ENCODE measurements at regions not wholly inside any gene's neighbourhood (a gene's known extent, or its start where the extent isn't known, plus 50 kb on each side); places are given as distances from the start of the nearest gene placed in this dataset.

DNA sequence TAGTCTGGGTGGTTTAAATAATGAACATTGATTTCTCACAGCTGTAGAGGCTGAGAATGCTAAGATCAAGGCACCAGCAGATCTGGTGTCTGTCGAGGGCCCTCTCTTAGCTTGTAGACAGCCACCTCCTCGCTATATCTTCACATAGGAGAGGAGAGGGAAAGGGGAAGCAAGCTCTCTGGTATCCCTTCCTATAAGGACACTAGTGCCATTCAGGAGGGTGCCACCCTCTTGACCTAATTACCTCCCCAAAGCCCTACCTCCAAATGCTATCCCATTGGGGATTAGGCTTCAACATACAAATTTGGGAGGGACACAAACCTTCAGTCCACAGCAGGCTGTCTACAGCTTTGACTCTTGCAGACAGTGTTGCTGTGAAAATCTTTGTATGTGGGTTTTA is 76.7 kb downstream of the BOLA3 start:
- Histone ChIP-seq H3K27ac (ENCODE audit: low read length) (no peak overlapping the region), H3K36me3 (ENCODE audit: insufficient read depth, low read length) (0 out of 2 replicates have a peak, but pooled peaks cover 4% of the 10 kb centered on the region), H3K9ac (ENCODE audit: low read length) (no peak overlapping the region), H3K9me2 (replicated peaks; ENCODE audit: insufficient read depth, low read length) (no peaks in the 10 kb centered on the region), H3K9me3 (ENCODE audit: low read length) (no peaks in the 10 kb centered on the region), H4K20me1 (ENCODE audit: insufficient read depth, low read depth, low read length) (no peaks in the 10 kb centered on the region), H3K4me2 (ENCODE audit: low read depth, low read length, poor library complexity, severe bottlenecking) (no peak overlapping the region), H3K4me3 (ENCODE audit: low read length) (no peak overlapping the region), H3K4me1 (ENCODE audit: low read length) (no peaks in the 10 kb centered on the region), H3K79me2 (ENCODE audit: low read length) (peaks cover 60% of the 10 kb centered on the region), H3K27me3 (ENCODE audit: low read length) (no peaks in the 10 kb centered on the region), H2AFZ (ENCODE audit: low read length) (no peak overlapping the region)
- DNase-seq: no peak

DNA sequence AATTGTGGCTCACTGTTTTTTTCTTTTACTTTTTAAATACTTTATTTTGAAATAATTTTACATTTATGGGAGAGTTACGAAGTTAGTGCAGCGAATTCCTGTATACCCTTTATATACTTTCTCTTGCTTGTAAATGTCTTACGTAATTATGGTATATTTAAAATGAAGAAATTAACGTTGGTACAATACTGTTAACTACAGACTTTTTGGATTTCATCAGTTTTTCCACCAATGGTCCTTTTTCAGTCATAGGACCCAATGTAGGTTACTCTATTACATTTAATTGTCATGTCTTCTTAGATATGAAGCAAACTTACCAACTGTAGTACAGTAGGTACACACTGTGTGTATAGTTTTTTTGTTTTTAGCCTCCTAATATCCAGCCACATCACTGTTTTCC is 76.3 kb downstream of the BOLA3 start:
- Histone ChIP-seq H3K4me3 (ENCODE audit: low read length) (no peak overlapping the region), H3K27ac (ENCODE audit: low read length) (no peak overlapping the region), H3K9me2 (replicated peaks; ENCODE audit: insufficient read depth, low read length) (no peaks in the 10 kb centered on the region), H4K20me1 (ENCODE audit: insufficient read depth, low read depth, low read length) (no peaks in the 10 kb centered on the region), H3K4me1 (ENCODE audit: low read length) (peaks cover 1% of the 10 kb centered on the region), H3K79me2 (ENCODE audit: low read length) (peaks cover 58% of the 10 kb centered on the region), H3K36me3 (ENCODE audit: insufficient read depth, low read length) (0 out of 2 replicates have a peak, but pooled peaks cover 4% of the 10 kb centered on the region), H3K9me3 (ENCODE audit: low read length) (no peaks in the 10 kb centered on the region), H2AFZ (ENCODE audit: low read length) (no peak overlapping the region), H3K9ac (ENCODE audit: low read length) (no peak overlapping the region), H3K27me3 (ENCODE audit: low read length) (no peaks in the 10 kb centered on the region), H3K4me2 (ENCODE audit: low read depth, low read length, poor library complexity, severe bottlenecking) (no peak overlapping the region)
- no peak for DNase-seq

DNA sequence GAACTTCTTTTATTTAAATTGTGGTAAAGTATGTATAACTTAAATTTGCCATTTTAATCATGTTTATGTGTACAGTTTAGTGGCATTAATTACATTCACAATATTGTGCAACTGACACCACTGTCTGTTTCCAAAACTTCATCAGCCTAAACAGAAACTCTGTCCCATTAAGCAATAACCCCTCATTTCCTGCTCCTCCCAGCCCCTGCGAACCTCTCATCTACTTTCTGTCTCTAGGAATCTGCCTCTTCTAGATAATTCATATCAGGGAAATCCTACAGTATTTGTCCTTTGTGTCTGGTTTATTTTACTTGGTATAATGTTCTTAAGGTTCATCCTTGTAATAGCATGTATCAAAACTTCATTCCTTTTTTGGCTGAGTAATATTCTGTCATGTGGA is 75.1 kb downstream of the BOLA3 start:
- H3K36me3 ChIP-seq (ENCODE audit: insufficient read depth, low read length): peaks cover 4% of the 10 kb centered on the region; the same call in 1 of the 2 replicates
- no peak overlapping the region for H3K4me3 ChIP-seq (ENCODE audit: low read length)
- no peak overlapping the region for H3K27ac ChIP-seq (ENCODE audit: low read length)
- no peaks in the 10 kb centered on the region for H3K27me3 ChIP-seq (ENCODE audit: low read length)
- H3K4me1 ChIP-seq (ENCODE audit: low read length): peaks cover 11% of the 10 kb centered on the region
- no peaks in the 10 kb centered on the region for H3K9me3 ChIP-seq (ENCODE audit: low read length)
- H2AFZ ChIP-seq (ENCODE audit: low read length): no peak overlapping the region
- H3K9ac ChIP-seq (ENCODE audit: low read length): no peak overlapping the region
- no peaks in the 10 kb centered on the region for H4K20me1 ChIP-seq (ENCODE audit: insufficient read depth, low read depth, low read length)
- H3K4me2 ChIP-seq (ENCODE audit: low read depth, low read length, poor library complexity, severe bottlenecking): no peak overlapping the region
- H3K9me2 ChIP-seq (replicated peaks; ENCODE audit: insufficient read depth, low read length): no peaks in the 10 kb centered on the region
- DNase-seq: no peak
- peaks cover 58% of the 10 kb centered on the region for H3K79me2 ChIP-seq (ENCODE audit: low read length)

DNA sequence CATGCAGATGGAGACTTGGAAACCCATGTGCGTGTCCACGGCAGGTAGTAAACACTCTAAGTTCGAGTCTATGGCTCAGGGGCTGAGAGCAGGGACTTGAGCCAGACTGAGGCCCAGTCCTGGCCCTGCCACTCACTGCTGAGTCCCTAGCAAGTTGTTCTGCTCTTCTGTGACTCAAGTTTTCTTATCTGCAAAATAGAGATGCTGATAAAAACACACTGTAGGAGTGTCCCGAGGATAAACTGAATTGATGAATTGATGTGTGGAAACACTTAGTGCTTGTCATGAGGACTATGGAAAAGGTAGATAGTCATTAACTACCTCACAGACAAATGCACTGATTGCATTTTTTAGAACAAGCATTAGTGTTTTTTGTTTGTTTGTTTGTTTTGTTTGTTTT is 73.2 kb downstream of the BOLA3 start:
- Histone ChIP-seq H3K4me1 (ENCODE audit: low read length) (peaks cover 23% of the 10 kb centered on the region), H3K9ac (ENCODE audit: low read length) (no peak overlapping the region), H3K79me2 (ENCODE audit: low read length) (peaks cover 51% of the 10 kb centered on the region), H3K4me2 (ENCODE audit: low read depth, low read length, poor library complexity, severe bottlenecking) (no peak overlapping the region), H3K9me3 (ENCODE audit: low read length) (no peaks in the 10 kb centered on the region), H3K27ac (ENCODE audit: low read length) (no peak overlapping the region), H3K27me3 (ENCODE audit: low read length) (no peaks in the 10 kb centered on the region), H3K36me3 (ENCODE audit: insufficient read depth, low read length) (peaks cover 4% of the 10 kb centered on the region; the same call in 1 of the 2 replicates), H3K4me3 (ENCODE audit: low read length) (no peak overlapping the region), H4K20me1 (ENCODE audit: insufficient read depth, low read depth, low read length) (no peaks in the 10 kb centered on the region), H2AFZ (ENCODE audit: low read length) (no peak overlapping the region), H3K9me2 (replicated peaks; ENCODE audit: insufficient read depth, low read length) (no peaks in the 10 kb centered on the region)
- no peak for DNase-seq

DNA sequence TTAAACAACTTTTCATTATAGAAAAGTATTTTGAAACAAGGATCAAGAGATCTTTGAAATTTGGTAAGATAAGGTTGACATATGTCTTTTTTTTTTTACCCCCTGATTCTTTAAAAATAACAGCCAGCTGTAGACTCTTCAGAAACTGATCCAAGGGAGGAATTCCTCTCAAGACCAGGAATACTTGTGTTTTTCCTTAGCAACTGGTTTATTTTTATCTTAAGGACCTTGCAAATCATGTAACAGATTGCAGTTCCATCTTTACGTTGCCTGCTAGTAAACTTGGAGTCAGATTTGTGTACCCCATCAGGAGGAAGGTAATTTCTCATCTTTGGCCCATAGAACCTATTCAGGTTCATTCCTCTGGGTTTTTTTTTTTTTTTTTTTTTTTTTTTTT is 71.6 kb downstream of the BOLA3 start:
- H4K20me1 ChIP-seq (ENCODE audit: insufficient read depth, low read depth, low read length): no peaks in the 10 kb centered on the region
- no peak overlapping the region for H2AFZ ChIP-seq (ENCODE audit: low read length)

DNA sequence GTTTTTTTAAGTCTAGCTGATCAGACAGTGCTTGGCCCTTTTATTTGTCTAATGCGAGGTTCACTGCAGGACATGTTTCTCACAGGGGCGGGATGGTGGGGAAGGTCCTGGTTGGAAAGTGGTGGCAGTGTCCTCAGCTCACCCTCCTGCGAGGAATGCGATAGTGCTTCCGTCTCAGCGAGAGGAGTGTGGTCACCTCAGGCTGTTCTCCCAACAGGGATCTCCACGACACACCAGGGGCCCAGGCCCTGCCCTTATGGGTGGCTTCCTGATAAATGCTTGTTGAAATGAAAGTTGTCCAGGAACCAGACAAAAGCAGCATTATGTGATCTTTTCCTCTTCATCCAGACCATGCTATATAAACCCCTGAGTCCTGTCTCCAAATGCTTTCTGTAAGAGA is 70.1 kb downstream of the BOLA3 start:
- Histone ChIP-seq H3K9me3 (ENCODE audit: low read length) (no peaks in the 10 kb centered on the region), H3K9ac (ENCODE audit: low read length) (no peak overlapping the region), H3K4me2 (ENCODE audit: low read depth, low read length, poor library complexity, severe bottlenecking) (no peak overlapping the region), H3K27me3 (ENCODE audit: low read length) (no peaks in the 10 kb centered on the region), H3K79me2 (ENCODE audit: low read length) (peaks cover 31% of the 10 kb centered on the region), H2AFZ (ENCODE audit: low read length) (no peak overlapping the region), H3K4me1 (ENCODE audit: low read length) (peaks cover 40% of the 10 kb centered on the region), H3K27ac (ENCODE audit: low read length) (no peak overlapping the region), H4K20me1 (ENCODE audit: insufficient read depth, low read depth, low read length) (no peaks in the 10 kb centered on the region), H3K4me3 (ENCODE audit: low read length) (no peak overlapping the region), H3K9me2 (replicated peaks; ENCODE audit: insufficient read depth, low read length) (no peaks in the 10 kb centered on the region), H3K36me3 (ENCODE audit: insufficient read depth, low read length) (no peaks in the 10 kb centered on the region; the same call in 1 of the 2 replicates)
- no peak for DNase-seq

More for the DNA sequence above, 71.6 kb downstream of the BOLA3 start:
- no peak overlapping the region for H3K4me3 ChIP-seq (ENCODE audit: low read length)
- no peaks in the 10 kb centered on the region for H3K27me3 ChIP-seq (ENCODE audit: low read length)
- H3K9ac ChIP-seq (ENCODE audit: low read length): no peak overlapping the region
- no peak overlapping the region for H3K27ac ChIP-seq (ENCODE audit: low read length)
- H3K4me1 ChIP-seq (ENCODE audit: low read length): peaks cover 38% of the 10 kb centered on the region
- no peaks in the 10 kb centered on the region; the same call in 1 of the 2 replicates for H3K36me3 ChIP-seq (ENCODE audit: insufficient read depth, low read length)
- H3K9me3 ChIP-seq (ENCODE audit: low read length): no peaks in the 10 kb centered on the region
- peaks cover 40% of the 10 kb centered on the region for H3K79me2 ChIP-seq (ENCODE audit: low read length)
- no peak overlapping the region for H3K4me2 ChIP-seq (ENCODE audit: low read depth, low read length, poor library complexity, severe bottlenecking)
- no peak for DNase-seq
- no peaks in the 10 kb centered on the region for H3K9me2 ChIP-seq (replicated peaks; ENCODE audit: insufficient read depth, low read length)

DNA sequence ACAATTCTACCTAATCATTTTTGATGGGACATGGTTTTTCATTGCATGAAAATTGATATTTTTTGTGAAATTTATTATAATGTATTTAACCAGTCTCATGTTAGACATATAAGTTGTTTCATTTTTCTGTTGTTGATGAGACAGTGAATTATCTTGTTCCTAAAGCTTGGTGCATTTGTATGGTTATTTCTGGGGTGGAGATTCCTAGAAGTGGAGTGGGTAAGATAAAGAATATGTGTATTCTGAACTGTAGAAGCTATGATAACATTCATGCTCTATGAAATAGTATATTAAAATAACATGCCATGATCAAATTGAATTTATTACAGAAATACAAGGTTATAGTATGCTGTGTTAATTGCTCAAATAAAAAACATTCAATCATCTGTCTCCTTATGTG is 69.2 kb downstream of the BOLA3 start:
- no peak overlapping the region for H3K27ac ChIP-seq (ENCODE audit: low read length)
- no peaks in the 10 kb centered on the region for H3K9me3 ChIP-seq (ENCODE audit: low read length)
- no peaks in the 10 kb centered on the region for H3K9me2 ChIP-seq (replicated peaks; ENCODE audit: insufficient read depth, low read length)
- no peak overlapping the region for H3K4me2 ChIP-seq (ENCODE audit: low read depth, low read length, poor library complexity, severe bottlenecking)
- peaks cover 26% of the 10 kb centered on the region for H3K79me2 ChIP-seq (ENCODE audit: low read length)
- H3K36me3 ChIP-seq (ENCODE audit: insufficient read depth, low read length): no peaks in the 10 kb centered on the region; the same call in 1 of the 2 replicates
- H3K4me3 ChIP-seq (ENCODE audit: low read length): no peak overlapping the region
- H3K4me1 ChIP-seq (ENCODE audit: low read length): peaks cover 40% of the 10 kb centered on the region
- H3K9ac ChIP-seq (ENCODE audit: low read length): no peak overlapping the region
- DNase-seq: no peak
- no peak overlapping the region for H2AFZ ChIP-seq (ENCODE audit: low read length)
- no peaks in the 10 kb centered on the region for H3K27me3 ChIP-seq (ENCODE audit: low read length)
- H4K20me1 ChIP-seq (ENCODE audit: insufficient read depth, low read depth, low read length): no peaks in the 10 kb centered on the region

DNA sequence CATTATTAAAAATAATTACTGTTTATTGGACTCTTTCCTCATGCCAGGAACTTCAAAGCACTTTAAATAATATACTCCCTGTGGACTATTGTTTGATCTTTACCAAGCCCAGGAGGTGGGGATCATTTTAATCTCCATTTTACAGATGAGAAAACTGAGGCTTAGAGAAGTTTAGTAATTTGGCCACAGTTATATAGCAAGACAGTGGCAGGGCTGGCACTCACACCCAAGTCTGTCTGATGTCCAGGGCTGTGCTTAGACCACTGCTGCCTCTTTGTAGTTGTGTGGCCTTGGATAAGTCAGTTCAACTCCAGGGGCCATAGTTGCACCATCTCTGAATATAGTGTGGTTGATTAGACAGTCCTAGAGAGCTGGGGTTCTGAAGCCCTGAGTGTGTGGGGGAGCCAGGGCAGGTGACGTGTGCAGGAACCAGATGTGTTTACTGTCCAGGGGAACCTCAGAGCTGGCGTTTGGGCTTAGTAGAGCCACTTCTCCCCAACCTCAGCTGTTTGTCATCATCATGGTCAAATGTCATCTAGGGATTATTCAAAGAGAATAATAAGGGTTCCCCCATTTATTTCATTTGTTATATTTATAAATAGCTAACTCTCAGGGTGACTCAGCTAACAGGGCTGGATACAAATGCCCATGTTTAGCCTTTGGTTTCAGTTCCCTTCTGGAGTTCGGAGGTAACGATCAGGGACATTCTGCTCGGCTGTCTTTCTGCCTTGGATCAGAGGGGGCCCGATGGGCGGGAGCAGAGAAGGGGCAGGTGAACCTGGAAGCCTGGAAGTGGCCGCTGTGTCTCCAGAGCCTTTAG is 68.0 kb downstream of the BOLA3 start:
- DNase-seq: peak; percentile 86
- no peaks in the 10 kb centered on the region; the same call in 1 of the 2 replicates for H3K36me3 ChIP-seq (ENCODE audit: insufficient read depth, low read length)
- H3K9me2 ChIP-seq (replicated peaks; ENCODE audit: insufficient read depth, low read length): no peaks in the 10 kb centered on the region

More for the DNA sequence above, 68.0 kb downstream of the BOLA3 start:
- no peaks in the 10 kb centered on the region for H4K20me1 ChIP-seq (ENCODE audit: insufficient read depth, low read depth, low read length)
- peaks cover 40% of the 10 kb centered on the region for H3K4me1 ChIP-seq (ENCODE audit: low read length)
- peak overlapping the region; percentile 29; the same call in 1 of the 2 replicates for H3K4me3 ChIP-seq (ENCODE audit: low read length)
- no peaks in the 10 kb centered on the region for H3K9me3 ChIP-seq (ENCODE audit: low read length)
- no peaks in the 10 kb centered on the region for H3K27me3 ChIP-seq (ENCODE audit: low read length)
- peak overlapping the region; percentile 33 for H3K9ac ChIP-seq (ENCODE audit: low read length)
- peak overlapping the region; percentile 57 for H3K4me2 ChIP-seq (ENCODE audit: low read depth, low read length, poor library complexity, severe bottlenecking)
- H3K27ac ChIP-seq (ENCODE audit: low read length): peak overlapping the region; percentile 74
- H2AFZ ChIP-seq (ENCODE audit: low read length): no peak overlapping the region
- peaks cover 20% of the 10 kb centered on the region for H3K79me2 ChIP-seq (ENCODE audit: low read length)
